WI38 (cell line): ENCODE measurements at regions not wholly inside any gene's neighbourhood (a gene's known extent, or its start where the extent isn't known, plus 50 kb on each side); places are given as distances from the start of the nearest gene placed in this dataset.

ENCODE experiments used
- H3K4me3 ChIP-seq: 2 replicates; pipeline ENCODE4 v1.5.1; 2011; ENCODE audit warnings: low read depth, mild to moderate bottlenecking, control low read depth, low read length
- CTCF ChIP-seq: IDR thresholded peaks from 2 replicates; pipeline ENCODE4 v1.5.1; 2012; ENCODE audit warnings: low read depth, mild to moderate bottlenecking, control low read depth, low read length

DNA sequence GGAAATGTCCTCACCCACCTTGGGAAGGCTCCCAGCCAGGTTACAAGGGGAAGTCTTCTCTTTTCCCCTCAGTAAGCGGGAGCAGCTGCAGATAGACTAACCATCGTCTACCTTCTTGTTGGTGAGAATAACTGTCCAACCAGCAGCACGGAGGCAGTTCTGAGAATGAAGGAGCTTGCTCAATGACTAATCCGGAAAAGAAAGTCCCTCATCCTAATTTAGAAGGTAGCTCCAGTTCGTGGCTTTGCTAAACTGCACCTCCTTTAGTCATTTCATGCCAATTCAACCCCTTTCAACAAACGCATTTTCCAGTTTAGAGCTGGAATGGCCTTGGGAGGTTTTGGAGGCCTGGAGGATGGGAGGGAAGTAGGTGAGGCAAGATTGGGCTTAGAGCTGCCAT, 527.4 kb upstream of the PROK2 start:
- H3K4me3 ChIP-seq: no peak overlapping the region

GRCh38 chr3:72311425-72311824, 526.5 kb upstream of the PROK2 start:
- TF ChIP-seq CTCF: no peak
- H3K4me3 ChIP-seq: no peak overlapping the region

More for the DNA sequence above, 527.4 kb upstream of the PROK2 start:
- no peak for TF ChIP-seq CTCF

GRCh38 chr3:72310419-72311380, 525.8 kb upstream of the PROK2 start:
- TF ChIP-seq CTCF: no peak
- no peak overlapping the region for H3K4me3 ChIP-seq

DNA sequence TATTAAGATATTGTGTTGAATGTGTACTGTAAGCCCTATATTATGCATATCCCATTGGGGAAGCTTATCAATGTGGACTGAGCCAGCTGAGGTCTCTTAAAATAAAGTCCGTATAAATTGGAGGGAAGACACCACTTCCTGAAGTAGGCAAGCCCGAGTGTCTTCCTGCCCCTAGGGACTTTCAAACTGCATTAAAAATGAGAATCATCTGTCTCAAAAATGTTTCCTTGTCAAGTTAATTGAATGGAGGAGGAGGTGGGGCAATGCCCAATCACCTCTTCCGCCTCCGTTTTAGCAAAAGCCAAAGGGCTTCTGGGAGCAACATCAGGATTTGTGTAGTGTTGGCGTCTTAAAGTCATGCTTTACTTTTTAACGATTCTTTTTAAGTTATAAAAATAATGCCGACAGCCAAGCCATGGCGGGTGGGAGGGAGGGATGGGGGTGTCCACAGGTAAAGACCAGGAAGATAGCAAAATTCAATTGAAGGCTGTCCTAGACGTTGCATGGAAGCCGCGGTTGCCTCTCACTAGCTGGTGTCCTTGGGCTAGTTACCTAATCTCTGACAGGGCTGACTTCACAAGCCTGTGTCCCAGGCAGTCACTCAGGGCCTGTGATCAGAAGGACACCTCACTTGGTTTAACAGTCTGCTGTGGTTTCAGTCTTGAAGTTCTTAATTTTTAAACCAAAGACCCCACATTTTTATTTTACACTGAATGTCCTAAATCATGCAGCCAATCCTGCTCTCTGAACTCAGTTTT, 524.9 kb upstream of the PROK2 start:
- TF ChIP-seq CTCF: no peak
- no peak overlapping the region for H3K4me3 ChIP-seq

DNA sequence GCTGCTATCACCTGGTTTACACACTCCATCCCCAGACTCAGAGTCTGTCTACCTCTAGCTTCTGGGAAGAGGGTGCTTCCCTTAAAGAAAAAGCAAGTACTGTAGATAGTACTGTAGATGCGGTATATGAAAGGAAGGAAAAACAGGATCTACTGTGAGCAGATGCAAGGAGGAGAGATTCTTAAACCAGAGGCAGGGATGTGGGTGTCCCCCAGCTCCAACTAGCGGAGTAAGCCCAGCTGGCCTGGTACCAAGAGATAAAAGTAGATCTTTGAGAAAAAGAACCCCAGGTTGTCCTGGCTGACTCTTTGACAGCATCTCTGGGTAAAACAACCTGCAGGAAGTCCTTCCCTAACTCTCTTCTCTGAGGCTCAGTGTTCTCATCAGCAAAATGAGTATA, 523.7 kb upstream of the PROK2 start:
- H3K4me3 ChIP-seq: no peak overlapping the region
- no peak for TF ChIP-seq CTCF

DNA sequence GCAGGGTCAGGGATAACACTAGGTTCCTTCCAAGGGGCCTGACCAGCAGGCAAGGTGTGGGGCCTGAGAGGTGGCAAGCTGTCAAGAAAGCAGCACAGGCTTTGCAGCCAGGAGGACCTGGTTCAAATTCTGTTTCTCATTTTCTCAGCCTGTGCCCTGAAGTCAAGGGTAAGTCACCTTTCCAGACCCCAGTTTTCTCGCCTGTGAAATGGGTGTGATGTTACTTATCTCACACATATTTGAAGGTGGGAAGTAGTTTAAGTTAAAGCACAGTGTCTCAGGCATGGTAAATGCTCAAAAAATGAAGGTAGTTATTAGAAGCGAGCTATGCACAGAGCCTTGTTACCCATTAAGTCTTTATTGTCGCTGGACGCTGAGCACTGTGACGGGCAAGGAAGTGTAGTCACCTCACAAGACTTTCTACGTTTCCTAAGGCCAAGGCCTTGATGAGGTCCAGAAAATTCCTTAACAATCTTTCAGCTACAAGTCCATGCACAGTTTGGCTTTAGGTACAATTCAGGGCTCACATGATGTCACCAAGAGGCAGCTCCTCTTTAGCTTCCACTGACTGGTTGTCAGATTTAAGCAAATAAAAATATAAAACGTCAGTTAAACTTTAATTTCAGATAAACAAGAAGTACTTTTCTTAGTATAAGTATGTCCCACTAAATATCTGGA, 522.6 kb upstream of the PROK2 start:
- H3K4me3 ChIP-seq: no peak overlapping the region
- no peak for TF ChIP-seq CTCF
